GM19467 (cell line): ENCODE measurements at regions not wholly inside any gene's neighbourhood (a gene's known extent, or its start where the extent isn't known, plus 50 kb on each side); places are given as distances from the start of the nearest gene placed in this dataset.
"Not testable (repeated sequence)": the region's sequence is repeated elsewhere in the genome, so short reads cannot be mapped to it uniquely, and the experiment has no call there.

Experiments
- ATAC-seq: cut with Tn5 transposase; IDR thresholded peaks from one replicate; pipeline ENCODE4 v1.9.1; 2021; ENCODE audit warnings: mild to moderate bottlenecking, moderate library complexity; ENCODE audit not compliant: unreplicated experiment

DNA sequence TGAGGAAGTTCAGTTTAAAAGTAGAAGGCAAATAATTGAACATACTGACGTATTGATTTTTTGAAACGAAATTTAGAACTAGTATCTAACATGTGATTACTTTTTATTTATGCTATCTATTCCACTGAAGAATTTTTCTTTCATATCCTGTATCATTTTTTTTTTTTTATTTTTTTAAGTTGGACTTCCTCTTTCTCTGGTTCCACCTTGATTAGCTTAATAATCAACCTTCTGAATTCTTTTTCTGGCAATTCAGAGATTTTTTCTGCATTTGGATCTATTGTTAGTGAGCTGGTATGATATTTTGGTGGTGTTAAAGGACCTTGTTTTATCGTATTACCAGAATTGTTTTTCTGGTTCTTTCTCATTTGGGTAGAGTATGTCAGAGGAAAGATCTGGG is 411.2 kb downstream of the SOX11 start:
- no peak for ATAC-seq

- no peak for ATAC-seq
These were observed 411.8 kb downstream of the SOX11 start for GRCh38 chr2:6103949-6104348.

DNA sequence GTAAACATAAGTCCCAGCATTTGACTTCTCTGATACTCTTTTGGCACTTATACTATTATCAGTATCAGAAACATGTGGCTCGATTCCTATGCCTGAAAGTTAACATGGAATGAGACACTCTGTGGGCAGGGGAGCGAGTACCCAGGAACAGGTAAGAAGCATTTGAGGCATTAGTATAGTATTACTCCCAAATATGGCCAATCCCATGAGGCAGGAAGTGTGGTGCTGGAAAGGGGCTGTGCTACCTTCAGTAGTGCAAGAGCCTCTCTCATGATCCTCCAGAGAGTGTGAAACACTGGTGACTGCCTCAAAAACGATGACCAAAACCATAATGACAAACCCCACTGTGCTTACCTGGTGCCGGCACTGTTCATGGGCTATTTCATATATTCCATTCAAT is 415.1 kb downstream of the SOX11 start:
- ATAC-seq = no peak

- ATAC-seq = no peak
These were observed 417.6 kb downstream of the SOX11 start for GRCh38 chr2:6109831-6110230.

GRCh38 chr2:6111781-6112261 is 419.6 kb downstream of the SOX11 start:
- no peak for ATAC-seq

- no peak for ATAC-seq
These were observed 421.6 kb downstream of the SOX11 start for GRCh38 chr2:6113786-6114185.

DNA sequence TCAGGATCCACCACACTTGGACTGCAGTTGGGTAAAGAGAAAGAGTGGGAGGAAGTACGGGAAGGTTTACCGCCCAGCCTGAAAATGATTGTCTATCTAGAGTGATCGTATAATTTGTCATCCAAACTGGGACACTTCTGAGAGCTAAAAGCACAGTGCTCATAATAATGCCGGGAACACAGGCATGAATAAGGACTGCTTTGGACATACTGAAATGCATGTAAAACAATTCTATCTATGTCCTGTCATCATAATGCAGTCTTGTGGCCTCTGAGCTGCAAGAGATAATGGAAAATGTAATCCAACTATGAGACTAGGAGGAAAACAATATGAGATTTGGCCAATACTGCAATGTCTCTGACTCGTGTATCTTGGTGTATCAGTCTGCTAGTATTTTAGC is 435.5 kb downstream of the SOX11 start:
- ATAC-seq = no peak

DNA sequence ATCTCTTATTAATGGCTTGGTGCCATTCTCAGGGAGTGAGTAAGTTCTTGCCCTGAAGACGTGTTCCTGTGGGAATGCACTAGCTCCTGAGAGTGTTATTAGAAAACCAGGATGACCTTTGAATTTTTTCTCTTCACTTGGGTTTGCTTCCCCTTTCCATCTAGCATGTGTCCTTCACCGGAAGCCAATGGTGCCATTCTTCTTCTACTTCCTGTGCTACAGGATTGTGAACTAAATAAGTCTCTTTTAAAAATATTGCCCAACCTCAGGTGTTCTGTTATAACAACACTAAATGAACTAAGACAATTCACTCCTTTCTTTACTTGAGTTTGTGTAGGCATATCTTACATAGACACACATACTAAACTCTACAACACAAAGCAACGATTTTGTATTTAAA is 447.0 kb downstream of the SOX11 start:
- ATAC-seq = no peak

GRCh38 chr2:6139916-6140315 is 447.7 kb downstream of the SOX11 start:
- ATAC-seq = no peak

DNA sequence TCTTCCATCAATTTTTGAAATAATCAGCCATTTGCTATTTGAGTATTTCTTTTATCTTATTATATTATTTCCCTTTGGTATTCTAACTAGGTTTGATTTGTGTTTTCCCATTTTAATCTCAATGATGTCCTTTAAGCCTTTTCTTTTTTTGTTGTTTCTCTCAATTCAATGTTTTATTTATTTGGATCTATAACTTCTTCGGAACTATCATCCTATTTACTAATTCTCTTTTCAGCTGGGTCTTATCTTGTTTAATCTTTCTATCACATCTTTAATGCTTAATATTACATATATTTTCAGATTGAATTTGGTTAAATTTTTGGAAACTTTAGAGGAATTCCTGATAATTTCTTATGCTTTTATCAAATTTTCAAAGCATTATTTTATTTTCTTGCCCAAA is 448.3 kb downstream of the SOX11 start:
- no peak for ATAC-seq

- ATAC-seq = no peak
These were observed 451.6 kb downstream of the SOX11 start for GRCh38 chr2:6143812-6144211.

- not testable (repeated sequence) for ATAC-seq
These were observed 455.0 kb downstream of the SOX11 start for GRCh38 chr2:6147215-6147614.

DNA sequence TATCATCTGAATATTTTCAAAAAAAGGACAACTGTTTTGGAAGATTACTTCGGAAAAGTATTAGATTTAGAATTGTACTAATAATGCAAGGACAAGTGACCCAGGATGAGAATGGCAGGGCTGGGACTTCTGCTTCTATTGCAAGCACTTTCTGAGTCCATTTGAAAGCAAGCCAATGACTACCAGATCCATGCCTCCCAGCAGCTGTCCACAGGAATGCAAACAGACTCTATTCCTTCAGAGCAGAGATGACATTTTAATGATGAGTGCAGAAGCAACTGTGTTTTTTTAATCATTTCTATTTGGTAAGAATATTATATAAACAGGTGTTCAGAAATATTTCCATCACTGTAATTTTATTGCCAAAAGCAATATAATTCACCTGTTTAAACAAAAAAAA is 456.7 kb downstream of the SOX11 start:
- ATAC-seq = no peak

- no peak for ATAC-seq
These were observed 467.4 kb downstream of the SOX11 start for GRCh38 chr2:6159606-6160005.

DNA sequence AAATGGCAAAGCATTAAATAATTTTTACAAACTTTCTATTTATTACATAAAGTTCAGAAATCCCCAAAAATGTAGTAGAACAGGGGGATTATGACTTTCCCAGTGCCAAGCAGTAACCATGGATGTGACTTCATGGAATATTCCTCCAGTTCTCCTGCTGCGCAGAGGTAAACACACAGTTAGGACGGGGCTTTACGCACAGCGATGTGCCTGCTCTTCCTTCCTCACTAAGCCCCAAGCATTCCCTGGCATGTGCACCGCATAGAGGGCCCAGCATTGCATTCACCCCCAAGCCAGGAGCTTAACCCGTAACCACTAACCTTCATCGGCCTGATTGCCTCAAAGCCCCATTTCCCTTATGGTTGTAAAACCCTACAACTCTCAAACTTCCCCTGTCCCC is 471.7 kb downstream of the SOX11 start:
- no peak for ATAC-seq

GRCh38 chr2:6164986-6165747 is 473.0 kb downstream of the SOX11 start:
- ATAC-seq = no peak

DNA sequence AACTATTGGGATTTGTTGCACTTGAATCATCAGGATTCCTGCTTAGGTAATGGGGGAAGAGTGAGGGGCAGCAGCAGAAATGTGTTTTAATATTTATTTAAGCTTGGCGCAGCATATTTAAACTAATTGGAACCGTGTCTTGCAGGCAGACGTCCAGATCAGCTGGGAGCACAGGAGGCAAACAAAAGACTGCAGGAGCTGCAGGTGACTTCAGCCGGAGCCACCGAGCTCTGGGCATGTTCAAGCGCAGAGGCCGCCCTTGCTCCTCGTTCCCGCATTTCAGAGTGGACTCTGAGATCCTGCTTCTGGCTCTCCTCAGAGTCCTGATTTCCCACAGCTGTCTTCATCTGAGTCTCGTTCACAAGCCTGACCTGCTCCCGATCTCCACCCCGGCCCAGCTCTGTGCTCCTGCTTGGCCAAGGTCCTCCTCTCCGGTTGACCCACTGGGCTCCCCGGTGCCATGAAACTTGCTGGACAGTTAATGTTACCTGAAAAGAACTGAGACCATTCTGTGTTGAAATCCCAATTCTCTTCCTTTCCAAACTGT is 475.5 kb downstream of the SOX11 start:
- ATAC-seq = no peak

DNA sequence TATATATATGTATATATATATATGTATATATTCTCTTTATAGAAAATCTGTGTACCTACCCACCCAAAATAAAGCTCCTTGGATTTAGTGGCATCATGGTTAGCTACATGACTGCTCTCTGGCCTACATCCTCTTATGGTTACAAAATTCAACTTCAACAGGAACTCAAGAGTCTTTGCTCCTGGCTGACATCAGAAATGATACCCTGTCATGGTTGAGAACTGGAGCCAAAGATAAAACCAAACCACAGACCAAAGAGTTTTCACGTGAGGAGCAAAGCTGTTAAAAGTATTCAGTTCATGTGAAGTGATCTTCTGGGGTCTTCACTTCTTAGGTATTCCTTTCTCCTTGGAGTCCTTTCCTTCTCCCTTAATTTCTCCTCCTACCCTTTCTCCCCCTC is 476.3 kb downstream of the SOX11 start:
- no peak for ATAC-seq

- no peak for ATAC-seq
These were observed 479.1 kb downstream of the SOX11 start for GRCh38 chr2:6171294-6171693.

DNA sequence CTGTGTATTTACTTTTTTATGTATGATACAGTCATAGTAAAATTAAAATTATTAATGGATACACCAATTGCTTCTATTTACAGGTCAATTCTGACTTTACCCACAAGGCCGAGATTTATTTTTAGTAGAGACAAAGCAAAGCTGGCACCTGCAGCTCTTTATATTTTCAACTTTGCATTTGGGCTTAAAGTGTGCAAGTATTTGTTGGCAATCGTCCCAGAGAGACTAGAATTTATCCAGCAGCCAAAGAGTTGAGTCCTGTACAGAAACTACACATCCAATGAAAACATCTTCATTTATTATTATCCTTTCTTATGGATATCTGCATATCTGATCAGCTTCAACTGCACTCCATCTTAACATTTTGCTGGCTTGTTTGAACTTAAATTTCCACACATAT is 485.6 kb downstream of the SOX11 start:
- no peak for ATAC-seq

- no peak for ATAC-seq
These were observed 489.3 kb downstream of the SOX11 start for GRCh38 chr2:6181525-6181924.

DNA sequence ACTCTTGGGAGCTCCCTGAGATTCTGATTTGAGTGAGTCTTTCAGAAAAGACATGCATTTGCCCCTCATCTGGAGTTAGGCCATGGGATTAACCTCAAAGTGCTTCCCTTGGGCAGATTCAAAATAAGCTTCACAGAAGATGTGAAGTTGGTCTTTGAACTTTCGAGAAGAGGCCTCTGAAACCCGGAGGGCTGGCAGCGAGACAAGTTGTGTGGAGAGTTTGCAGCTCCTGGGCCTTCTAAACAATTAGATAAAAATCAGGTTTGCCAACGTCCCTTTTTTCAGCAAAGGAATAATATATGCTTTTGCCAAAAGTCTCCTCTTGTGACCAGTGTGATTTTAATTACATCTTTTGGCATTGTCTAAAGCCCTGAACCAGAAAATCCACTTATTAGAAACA is 489.7 kb downstream of the SOX11 start:
- ATAC-seq = no peak

DNA sequence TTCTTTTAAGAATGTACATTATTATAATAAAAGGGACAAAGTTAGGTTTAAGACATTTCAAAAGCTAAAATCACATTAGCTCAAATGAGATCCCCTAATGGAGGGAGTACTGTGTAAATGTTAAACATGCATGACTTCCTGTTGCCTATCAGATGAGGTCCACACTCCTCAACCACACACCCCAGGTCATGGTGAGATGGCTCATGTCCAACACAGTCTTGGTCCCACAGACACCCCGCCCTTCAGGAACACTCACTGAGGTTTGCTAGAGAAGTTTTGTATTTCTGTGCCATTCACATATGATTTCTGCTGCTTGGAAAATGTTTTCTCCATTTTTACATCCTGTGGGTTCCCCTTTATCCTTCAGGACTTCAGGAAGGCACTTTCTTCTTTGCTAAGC is 491.0 kb downstream of the SOX11 start:
- no peak for ATAC-seq
